Calu3 (cell line): ENCODE measurements at regions not wholly inside any gene's neighbourhood (a gene's known extent, or its start where the extent isn't known, plus 50 kb on each side); places are given as distances from the start of the nearest gene placed in this dataset.

Experiments used
- BruUV-seq: library from RNA; stranded (reverse); fragments of 400-500 nt; replicated peaks from 2 replicates; lab custom pipeline; 2021; lab: Mats Ljungman, UMichigan
- CTCF ChIA-PET: fragments of 300-600 bp; sonication (Branson Sonifier 250); formaldehyde crosslinking; loops from one replicate; lab custom pipeline; 2022; ENCODE audit warnings: antibody characterized with exemption; lab: Charles Lee
- DNase-seq: peaks from one replicate; pipeline ENCODE4 v3.0.0; 2022
- H3K27ac Mint-ChIP-seq: one replicate; pipeline ENCODE4 v1.8.0; 2022; ENCODE audit warnings: mixed read lengths; ENCODE audit not compliant: unreplicated experiment
- H3K27me3 Mint-ChIP-seq: one replicate; pipeline ENCODE4 v1.8.0; 2022; ENCODE audit warnings: mixed read lengths; ENCODE audit not compliant: unreplicated experiment
- H3K36me3 Mint-ChIP-seq: one replicate; pipeline ENCODE4 v1.8.0; 2022; ENCODE audit warnings: mild to moderate bottlenecking, moderate library complexity, mixed read lengths; ENCODE audit not compliant: insufficient read depth, unreplicated experiment
- H3K4me1 Mint-ChIP-seq: one replicate; pipeline ENCODE4 v1.8.0; 2022; ENCODE audit warnings: mild to moderate bottlenecking, low read depth, mixed read lengths; ENCODE audit not compliant: unreplicated experiment
- H3K4me3 Mint-ChIP-seq: one replicate; pipeline ENCODE4 v1.8.0; 2022; ENCODE audit warnings: mild to moderate bottlenecking, low read depth, moderate library complexity, mixed read lengths; ENCODE audit not compliant: unreplicated experiment
- H3K9me3 Mint-ChIP-seq: one replicate; pipeline ENCODE4 v1.8.0; 2022; ENCODE audit warnings: low read depth, mixed read lengths; ENCODE audit not compliant: unreplicated experiment
- CTCF ChIP-seq: fragments of 200-600 bp; IDR thresholded peaks from one replicate; pipeline ENCODE4 v1.8.0; 2022; ENCODE audit warnings: antibody characterized with exemption; ENCODE audit not compliant: unreplicated experiment
- intact Hi-C: fragments of 100-400 bp; cut with micrococcal nuclease; formaldehyde crosslinking; loops from one replicate; pipeline ENCODE4 v1.10.0; 2022; ENCODE audit not compliant: unreplicated experiment

GRCh38 chr11:134581121-134581626, 169.1 kb upstream of the B3GAT1 start:
- Mint-ChIP-seq H3K27me3 (no peaks in the 10 kb centered on the region), H3K27ac (no peak overlapping the region), H3K4me3 (no peak overlapping the region), H3K9me3 (peaks cover 3% of the 10 kb centered on the region), H3K36me3 (no peaks in the 10 kb centered on the region), H3K4me1 (no peaks in the 10 kb centered on the region)
- TF ChIP-seq CTCF, result no peak
- BruUV-seq, result no TSS peak
- CTCF ChIA-PET, result no interaction called here
- intact Hi-C loops, result no loop called here
- no peak for DNase-seq

GRCh38 chr11:134580610-134580975, 168.6 kb upstream of the B3GAT1 start:
- no peak overlapping the region for H3K4me3 Mint-ChIP-seq
- no peak for DNase-seq
- intact Hi-C loops, result no loop called here
- peaks cover 3% of the 10 kb centered on the region for H3K9me3 Mint-ChIP-seq
- TF ChIP-seq CTCF, result no peak
- H3K27me3 Mint-ChIP-seq, result no peaks in the 10 kb centered on the region
- CTCF ChIA-PET, result no interaction called here
- no peaks in the 10 kb centered on the region for H3K4me1 Mint-ChIP-seq
- H3K36me3 Mint-ChIP-seq, result no peaks in the 10 kb centered on the region
- no peak overlapping the region for H3K27ac Mint-ChIP-seq
- BruUV-seq, result no TSS peak

GRCh38 chr11:134579724-134580609, 167.9 kb upstream of the B3GAT1 start:
- no peak for DNase-seq
- H3K27me3 Mint-ChIP-seq, result no peaks in the 10 kb centered on the region
- CTCF ChIA-PET, result interaction anchor here (1.5 kb wide), 1 partner anchor 318 kb away, joined by 3 read pairs; no protein-coding TSS in a partner anchor
- H3K4me1 Mint-ChIP-seq, result no peaks in the 10 kb centered on the region
- H3K4me3 Mint-ChIP-seq, result no peak overlapping the region
- H3K27ac Mint-ChIP-seq, result no peak overlapping the region
- H3K9me3 Mint-ChIP-seq, result peaks cover 3% of the 10 kb centered on the region
- intact Hi-C loops, result loop anchor here (10.0 kb wide), 1 partner anchor 315 kb away; no protein-coding TSS in a partner anchor
- no peaks in the 10 kb centered on the region for H3K36me3 Mint-ChIP-seq
- TF ChIP-seq CTCF, result no peak
- no TSS peak for BruUV-seq

GRCh38 chr11:134578807-134579723, 167.0 kb upstream of the B3GAT1 start:
- no peak overlapping the region for H3K27ac Mint-ChIP-seq
- no peak overlapping the region for H3K4me3 Mint-ChIP-seq
- H3K4me1 Mint-ChIP-seq, result no peaks in the 10 kb centered on the region
- intact Hi-C loops, result loop anchor here (10.0 kb wide), 1 partner anchor 314 kb away; no protein-coding TSS in a partner anchor
- H3K36me3 Mint-ChIP-seq, result no peaks in the 10 kb centered on the region
- CTCF ChIA-PET, result interaction anchor here (1.5 kb wide), 1 partner anchor 317 kb away, joined by 3 read pairs; no protein-coding TSS in a partner anchor
- DNase-seq, result peak; percentile 22
- H3K9me3 Mint-ChIP-seq, result peaks cover 3% of the 10 kb centered on the region
- no peaks in the 10 kb centered on the region for H3K27me3 Mint-ChIP-seq
- BruUV-seq, result no TSS peak
- no peak for TF ChIP-seq CTCF
